Epithelial cell of esophagus (primary cell): ENCODE measurements at regions not wholly inside any gene's neighbourhood (a gene's known extent, or its start where the extent isn't known, plus 50 kb on each side); places are given as distances from the start of the nearest gene placed in this dataset.

Source experiments
- DNase-seq: peaks from one replicate; pipeline ENCODE4 v3.0.0; 2010; ENCODE audit warnings: low read depth
- H3K4me3 ChIP-seq: 2 replicates; pipeline ENCODE4 v1.5.1; 2011; ENCODE audit warnings: mild to moderate bottlenecking, low read length, control low read depth
- CTCF ChIP-seq: IDR thresholded peaks from 2 replicates; pipeline ENCODE4 v1.5.1; 2011; ENCODE audit warnings: low read depth, mild to moderate bottlenecking, low read length, control low read depth, inconsistent platforms; ENCODE audit not compliant: insufficient read depth; ENCODE audit errors: missing control alignments

- no peak for DNase-seq
Measured at GRCh38 chr4:89422441-89422990, 114.9 kb upstream of the GPRIN3 start.

GRCh38 chr4:89420507-89420906 is 112.9 kb upstream of the GPRIN3 start:
- no peak overlapping the region for H3K4me3 ChIP-seq
- no peak for TF ChIP-seq CTCF
- no peak for DNase-seq

More at GRCh38 chr4:89422441-89422990, 114.9 kb upstream of the GPRIN3 start:
- no peak for TF ChIP-seq CTCF
- no peak overlapping the region for H3K4me3 ChIP-seq

GRCh38 chr4:89419111-89419695 is 111.6 kb upstream of the GPRIN3 start:
- no peak overlapping the region for H3K4me3 ChIP-seq
- TF ChIP-seq CTCF: no peak
- DNase-seq: no peak

GRCh38 chr4:89416960-89417359 is 109.4 kb upstream of the GPRIN3 start:
- DNase-seq: peak; percentile 8
- no peak overlapping the region for H3K4me3 ChIP-seq
- no peak for TF ChIP-seq CTCF

GRCh38 chr4:89413518-89413917 is 105.9 kb upstream of the GPRIN3 start:
- no peak overlapping the region for H3K4me3 ChIP-seq
- TF ChIP-seq CTCF: no peak
- no peak for DNase-seq

- no peak for TF ChIP-seq CTCF
- no peak overlapping the region for H3K4me3 ChIP-seq
- DNase-seq: no peak
Measured at GRCh38 chr4:89411539-89412309, 104.1 kb upstream of the GPRIN3 start.
